ENCODE measurements at regions not wholly inside any gene's neighbourhood (a gene's known extent, or its start where the extent isn't known, plus 50 kb on each side); places are given as distances from the start of the nearest gene placed in this dataset.

GRCh38 chr10:94192974-94193373 is 169.8 kb downstream of the NOC3L start:
- no peak for DNase-seq (ENCODE audit: low spot score)

DNA sequence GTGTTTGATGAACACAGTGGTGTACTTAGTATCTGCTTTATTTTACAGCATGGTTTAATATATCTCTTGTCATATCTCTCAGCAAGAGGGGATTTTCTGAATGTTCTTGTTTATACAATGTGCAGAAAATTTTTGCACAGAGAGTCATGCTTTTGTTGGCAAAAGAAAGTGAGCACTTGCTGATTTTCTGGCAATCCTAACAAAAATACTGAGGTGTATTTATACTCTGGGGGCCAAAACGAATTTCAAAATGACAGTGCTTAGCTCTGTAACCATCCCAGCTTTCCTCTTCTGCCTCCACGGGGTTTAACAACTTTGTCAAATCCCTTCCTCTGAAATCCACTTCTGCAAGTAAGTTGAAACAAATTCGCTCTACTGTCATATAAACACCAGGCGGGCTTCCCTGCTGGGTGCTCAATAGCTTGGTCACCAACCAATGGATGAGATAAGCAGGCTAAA is 169.2 kb downstream of the NOC3L start:
- no peak for DNase-seq (ENCODE audit: low spot score)

DNA sequence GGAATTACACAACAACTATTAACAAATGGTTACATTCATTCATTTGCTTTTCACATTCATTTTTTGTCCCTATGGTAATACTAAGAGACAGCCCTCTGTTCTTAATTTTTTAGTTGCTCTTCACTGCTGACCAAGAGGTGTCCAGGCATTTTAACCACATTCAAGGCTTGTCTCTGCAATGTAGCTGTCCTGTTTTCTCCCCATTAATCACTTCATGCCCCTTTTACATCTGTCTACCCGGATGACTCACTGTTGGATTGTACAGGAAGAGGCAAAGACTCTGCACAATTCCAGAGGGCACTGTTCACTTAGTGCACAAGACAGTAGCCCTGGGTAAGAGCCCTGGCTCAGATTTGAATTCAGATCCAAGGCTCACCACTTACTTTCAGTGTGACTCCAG is 168.5 kb downstream of the NOC3L start:
- DNase-seq (ENCODE audit: low spot score), result no peak

GRCh38 chr10:94197241-94197640 is 165.5 kb downstream of the NOC3L start:
- no peak for DNase-seq (ENCODE audit: low spot score)

GRCh38 chr10:94198324-94198723 is 164.4 kb downstream of the NOC3L start:
- DNase-seq (ENCODE audit: low spot score), result no peak

DNA sequence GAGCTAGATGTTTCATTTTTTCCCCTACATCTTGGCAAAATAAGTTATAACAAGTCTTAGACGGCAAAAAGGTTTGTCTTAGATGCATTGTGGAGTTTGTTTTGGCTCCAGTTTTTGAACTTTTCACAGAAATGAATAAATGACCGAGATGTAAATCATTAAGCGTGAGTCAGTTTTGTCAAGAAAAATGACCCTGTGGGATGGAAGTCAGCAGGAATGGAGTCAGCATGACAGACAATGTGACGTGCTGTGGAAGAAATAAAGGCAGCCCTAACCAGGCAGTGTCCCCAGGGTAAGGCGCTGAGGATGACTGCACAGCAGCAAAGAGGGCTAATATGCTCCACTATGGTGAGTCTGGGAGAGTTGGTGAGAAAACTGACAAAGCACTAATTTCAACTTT is 163.2 kb downstream of the NOC3L start:
- DNase-seq (ENCODE audit: low spot score), result no peak

- no peak for DNase-seq (ENCODE audit: low spot score)
These were observed 162.4 kb downstream of the NOC3L start for GRCh38 chr10:94200146-94200837.

DNA sequence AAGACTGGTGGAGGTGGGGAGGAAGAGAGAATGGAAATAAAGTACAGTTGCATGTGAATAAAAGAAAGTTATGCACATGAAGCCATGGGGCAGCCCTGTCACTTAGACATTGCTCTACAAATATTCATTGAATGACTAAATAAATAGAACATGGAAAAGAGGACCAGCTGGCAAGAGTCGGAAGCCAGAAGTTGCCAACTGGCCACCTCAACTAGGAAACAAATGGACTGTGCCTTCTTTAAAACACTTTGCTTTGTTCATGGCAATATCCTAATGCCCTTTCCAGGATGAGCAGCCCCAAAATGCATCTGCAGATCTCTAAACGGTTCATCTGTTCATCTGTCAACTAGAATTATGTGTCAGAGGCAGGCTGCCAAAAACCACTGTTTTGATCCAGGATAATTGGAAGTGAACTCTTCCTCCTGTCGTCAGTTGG is 157.3 kb downstream of the NOC3L start:
- DNase-seq (ENCODE audit: low spot score), result no peak

DNA sequence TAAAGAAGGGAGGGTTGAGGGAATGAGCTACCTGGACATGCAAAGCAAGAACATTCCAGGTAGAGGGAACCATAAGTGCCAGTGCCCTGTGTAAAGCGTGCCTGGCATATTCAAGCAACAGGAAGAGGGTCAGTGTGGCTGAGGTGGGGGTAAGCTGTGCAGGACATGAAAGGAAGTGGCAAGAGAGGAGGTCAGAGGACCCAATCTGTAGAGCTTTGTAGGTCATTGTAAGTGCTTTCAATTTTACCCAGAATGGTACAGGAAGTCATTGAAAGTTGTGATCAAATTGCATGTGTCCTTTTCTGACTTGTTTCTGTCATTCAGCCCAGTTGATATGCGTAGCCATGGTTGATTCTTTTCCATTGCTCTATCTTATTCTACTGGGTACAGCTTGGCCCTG is 156.6 kb downstream of the NOC3L start:
- no peak for DNase-seq (ENCODE audit: low spot score)

DNA sequence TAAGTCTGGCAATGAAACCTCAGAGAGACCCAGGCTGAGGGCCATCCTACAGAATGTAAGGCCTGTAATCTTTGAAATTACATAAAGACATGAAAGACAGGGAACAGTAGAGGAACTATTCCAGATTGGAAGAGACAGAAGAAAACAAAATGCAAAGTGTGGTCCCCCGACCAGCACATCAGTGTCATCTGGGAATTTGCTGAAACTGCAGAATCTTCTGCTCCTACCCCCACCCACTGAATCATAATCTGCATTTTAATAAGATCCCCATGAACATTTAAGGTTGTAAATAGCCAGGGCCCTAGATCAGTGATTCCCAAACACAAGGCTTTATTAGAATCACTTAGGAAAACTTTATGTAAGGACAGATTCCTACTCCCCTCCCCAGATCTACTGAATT is 154.4 kb downstream of the NOC3L start:
- DNase-seq (ENCODE audit: low spot score), result no peak

- no peak for DNase-seq (ENCODE audit: low spot score)
These were observed 152.1 kb downstream of the NOC3L start for GRCh38 chr10:94210440-94211168.

- DNase-seq (ENCODE audit: low spot score), result no peak
These were observed 151.6 kb downstream of the NOC3L start for GRCh38 chr10:94211169-94211510.

DNA sequence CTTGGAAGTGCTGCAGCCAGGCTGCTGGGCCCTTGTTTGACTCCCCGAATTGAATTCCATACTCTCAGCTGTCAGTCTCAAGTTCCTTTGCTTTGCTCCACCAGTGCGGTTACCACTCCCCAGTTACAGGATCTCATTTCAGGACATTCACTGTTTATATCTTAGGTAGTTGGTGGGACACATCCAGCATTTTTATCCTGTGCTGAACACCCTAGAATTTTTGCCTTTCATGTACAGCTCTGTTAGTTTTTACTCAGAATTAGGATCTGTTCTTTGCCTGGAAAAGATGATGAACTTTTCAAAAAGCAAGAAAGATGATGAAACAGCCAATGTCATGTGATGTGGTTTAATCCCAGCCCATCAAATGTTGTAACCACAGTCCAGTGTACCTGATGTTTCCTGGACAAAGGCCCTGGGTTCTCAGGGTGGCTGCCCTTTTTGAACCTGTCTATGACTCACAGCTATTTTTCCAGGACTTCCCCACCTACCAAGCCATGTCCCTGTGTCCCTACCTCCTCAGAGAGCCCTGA is 149.7 kb downstream of the NOC3L start:
- DNase-seq (ENCODE audit: low spot score), result no peak

- no peak for DNase-seq (ENCODE audit: low spot score)
These were observed 148.8 kb downstream of the NOC3L start for GRCh38 chr10:94213980-94214379.

GRCh38 chr10:94214481-94214893 is 148.3 kb downstream of the NOC3L start:
- DNase-seq (ENCODE audit: low spot score), result no peak

GRCh38 chr10:94216201-94216600 is 146.5 kb downstream of the NOC3L start:
- DNase-seq (ENCODE audit: low spot score), result no peak

GRCh38 chr10:94217411-94217810 is 145.3 kb downstream of the NOC3L start:
- DNase-seq (ENCODE audit: low spot score), result no peak

DNA sequence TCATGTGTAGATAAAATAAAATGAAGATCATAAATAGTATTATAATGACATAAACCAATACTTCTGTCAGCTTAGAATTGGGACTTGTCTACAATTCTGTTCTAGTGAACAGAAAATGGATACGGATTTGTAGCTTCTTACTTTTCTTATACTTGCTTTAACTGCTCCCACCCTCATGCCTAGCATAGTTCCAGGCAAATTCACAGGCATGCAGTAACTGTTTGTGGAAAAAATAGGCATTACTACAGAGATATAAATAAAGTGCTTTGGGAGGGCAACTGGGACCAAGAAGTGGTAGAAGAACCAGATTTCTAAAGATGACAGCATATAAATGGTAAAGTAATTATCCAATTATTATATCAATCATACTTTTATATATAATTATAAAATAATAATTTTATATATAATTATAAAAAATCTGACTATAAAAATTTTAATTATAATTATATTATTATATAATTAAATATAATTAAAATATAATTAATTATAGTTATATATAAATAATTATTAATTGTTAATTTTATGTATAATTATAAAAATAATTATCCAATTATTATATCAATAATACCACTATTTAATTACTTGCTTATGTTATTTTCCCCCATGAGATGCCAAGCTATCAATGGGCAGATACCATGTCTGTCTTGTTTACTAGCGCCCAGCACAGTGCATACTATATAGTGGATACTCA is 144.1 kb downstream of the NOC3L start:
- DNase-seq (ENCODE audit: low spot score), result no peak

- DNase-seq (ENCODE audit: low spot score), result no peak
These were observed 142.9 kb downstream of the NOC3L start for GRCh38 chr10:94219829-94220228.

GRCh38 chr10:94220717-94221116 is 142.0 kb downstream of the NOC3L start:
- no peak for DNase-seq (ENCODE audit: low spot score)

GRCh38 chr10:94223702-94224370 is 138.9 kb downstream of the NOC3L start:
- DNase-seq (ENCODE audit: low spot score), result no peak

GRCh38 chr10:94224656-94225055 is 138.1 kb downstream of the NOC3L start:
- no peak for DNase-seq (ENCODE audit: low spot score)
